ENCODE measurements at regions not wholly inside any gene's neighbourhood (a gene's known extent, or its start where the extent isn't known, plus 50 kb on each side); places are given as distances from the start of the nearest gene placed in this dataset.

- no peak for DNase-seq
Measured at GRCh38 chr2:59899692-59900091, 653.8 kb downstream of the BCL11A start.

- no peak for DNase-seq
Measured at GRCh38 chr2:59896499-59897245, 656.8 kb downstream of the BCL11A start.

DNA sequence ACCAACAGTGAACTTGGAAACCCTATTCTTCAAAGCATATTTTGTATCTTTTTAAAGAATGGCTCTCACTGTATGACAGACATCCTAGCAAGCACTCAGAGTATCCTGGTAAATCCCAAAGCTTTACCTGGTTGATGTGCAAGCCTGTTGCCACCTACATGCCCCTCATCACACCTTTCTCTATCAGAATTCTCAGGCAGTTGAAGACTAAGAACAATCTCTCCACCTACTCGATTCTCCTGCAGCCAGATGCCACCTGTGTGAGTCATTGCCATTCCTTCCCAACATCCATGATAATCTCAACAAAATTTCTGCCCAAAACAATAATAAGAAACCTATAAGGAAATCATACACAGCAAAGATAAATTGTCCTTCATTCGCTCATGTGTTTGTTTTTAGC is 659.8 kb downstream of the BCL11A start:
- no peak for DNase-seq

GRCh38 chr2:59892398-59892797 is 661.1 kb downstream of the BCL11A start:
- DNase-seq: no peak

- DNase-seq: no peak
Measured at GRCh38 chr2:59889305-59889704, 664.1 kb downstream of the BCL11A start.

DNA sequence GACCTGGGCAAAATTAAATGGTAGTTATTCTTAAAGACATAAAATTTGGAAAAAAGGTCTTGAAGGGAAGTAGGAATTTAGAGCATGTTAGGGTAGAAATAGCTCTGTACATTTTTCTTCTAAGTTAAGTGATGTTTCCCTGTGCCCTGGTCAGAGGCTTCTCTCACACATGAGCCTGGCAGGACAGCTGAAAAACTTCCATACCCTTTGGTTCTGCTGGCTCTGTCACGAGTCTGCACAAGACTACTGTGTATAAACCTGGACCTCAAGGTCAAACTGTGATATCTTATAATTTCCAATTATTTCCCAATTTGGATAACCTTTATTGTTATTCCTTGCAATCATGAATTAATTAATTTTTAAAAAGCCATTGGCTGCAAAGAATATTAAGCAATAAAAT is 664.7 kb downstream of the BCL11A start:
- DNase-seq: no peak

- DNase-seq: no peak
Measured at GRCh38 chr2:59888015-59888414, 665.4 kb downstream of the BCL11A start.

DNA sequence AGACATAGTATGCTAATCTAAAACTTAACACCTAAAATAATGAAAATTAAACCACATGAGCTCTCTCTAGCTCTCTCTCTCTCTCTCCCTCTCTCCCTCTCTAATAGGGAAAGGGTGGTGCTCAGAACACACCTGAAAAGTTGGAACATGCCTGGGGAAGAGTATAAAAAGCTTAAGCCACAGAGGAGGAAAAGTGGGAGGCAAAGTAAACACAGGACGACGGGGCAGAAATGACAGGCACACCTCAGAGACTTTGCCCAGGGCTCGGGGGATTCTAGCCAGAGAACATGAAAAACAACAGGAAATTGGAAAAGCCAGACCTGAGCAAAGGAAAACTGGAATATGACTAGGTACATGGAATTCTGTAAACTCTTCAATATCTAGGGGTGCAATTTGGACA is 666.1 kb downstream of the BCL11A start:
- no peak for DNase-seq

DNA sequence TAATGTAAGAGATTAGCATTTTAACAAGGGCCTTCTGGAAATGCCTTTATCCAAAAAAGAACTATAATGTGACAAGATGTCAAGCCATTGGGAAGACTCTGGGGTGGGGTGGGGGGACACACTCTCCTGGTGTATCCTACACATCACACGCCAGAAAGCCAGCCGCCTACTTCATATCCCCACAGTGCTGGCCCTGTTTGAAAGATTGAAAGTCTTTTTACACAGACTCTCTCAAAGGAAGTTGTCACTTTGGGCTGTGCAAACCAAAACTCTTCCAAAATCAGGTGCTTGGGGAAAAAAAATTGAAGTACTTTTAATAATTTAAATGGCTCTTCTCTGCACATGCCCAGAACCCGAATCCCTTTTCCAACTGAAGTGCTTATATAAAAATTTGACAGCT is 666.7 kb downstream of the BCL11A start:
- no peak for DNase-seq

GRCh38 chr2:59885541-59885940 is 667.9 kb downstream of the BCL11A start:
- DNase-seq: peak; percentile 24

DNA sequence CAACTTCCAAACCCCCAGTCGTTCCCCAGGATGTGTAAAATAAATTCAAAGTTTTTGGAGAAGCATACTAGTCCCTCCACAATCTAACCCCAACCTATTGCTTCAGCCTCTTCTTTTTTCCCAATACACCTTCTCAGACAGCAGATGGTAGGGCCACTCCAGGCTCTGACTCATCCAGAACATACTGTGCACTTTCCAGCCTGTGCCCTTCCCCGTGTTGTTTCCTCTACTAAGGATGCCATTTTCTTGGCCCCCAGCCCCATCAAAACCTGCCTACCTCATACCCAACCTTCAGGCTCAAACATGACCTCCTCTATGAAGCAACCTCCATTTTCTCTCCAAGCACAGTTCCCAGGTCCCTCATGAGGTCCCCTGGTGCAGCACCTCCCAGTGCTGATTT is 669.3 kb downstream of the BCL11A start:
- no peak for DNase-seq

GRCh38 chr2:59882822-59883221 is 670.6 kb downstream of the BCL11A start:
- DNase-seq: no peak

DNA sequence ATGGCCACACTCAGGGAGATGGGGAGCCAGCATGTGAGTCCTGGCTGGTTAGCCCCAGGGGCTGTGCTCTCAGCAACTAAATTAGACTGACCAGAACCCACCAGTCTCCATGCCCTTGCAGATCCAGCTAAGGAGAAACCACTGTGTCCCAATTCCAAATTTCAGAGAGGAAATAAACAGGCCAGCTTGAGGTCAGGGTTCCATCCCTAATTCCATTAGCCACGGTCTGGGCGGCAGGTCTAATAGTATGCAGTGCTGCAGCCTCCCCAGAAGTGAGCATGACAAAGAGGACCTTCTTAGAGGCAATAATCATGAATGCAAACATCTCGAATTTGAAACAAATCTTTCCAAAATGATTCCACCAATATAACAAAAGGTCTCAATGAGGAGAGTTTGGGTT is 671.2 kb downstream of the BCL11A start:
- no peak for DNase-seq

- no peak for DNase-seq
Measured at GRCh38 chr2:59881218-59881617, 672.2 kb downstream of the BCL11A start.

GRCh38 chr2:59879700-59880131 is 673.7 kb downstream of the BCL11A start:
- no peak for DNase-seq

- no peak for DNase-seq
Measured at GRCh38 chr2:59875836-59876235, 677.6 kb downstream of the BCL11A start.

DNA sequence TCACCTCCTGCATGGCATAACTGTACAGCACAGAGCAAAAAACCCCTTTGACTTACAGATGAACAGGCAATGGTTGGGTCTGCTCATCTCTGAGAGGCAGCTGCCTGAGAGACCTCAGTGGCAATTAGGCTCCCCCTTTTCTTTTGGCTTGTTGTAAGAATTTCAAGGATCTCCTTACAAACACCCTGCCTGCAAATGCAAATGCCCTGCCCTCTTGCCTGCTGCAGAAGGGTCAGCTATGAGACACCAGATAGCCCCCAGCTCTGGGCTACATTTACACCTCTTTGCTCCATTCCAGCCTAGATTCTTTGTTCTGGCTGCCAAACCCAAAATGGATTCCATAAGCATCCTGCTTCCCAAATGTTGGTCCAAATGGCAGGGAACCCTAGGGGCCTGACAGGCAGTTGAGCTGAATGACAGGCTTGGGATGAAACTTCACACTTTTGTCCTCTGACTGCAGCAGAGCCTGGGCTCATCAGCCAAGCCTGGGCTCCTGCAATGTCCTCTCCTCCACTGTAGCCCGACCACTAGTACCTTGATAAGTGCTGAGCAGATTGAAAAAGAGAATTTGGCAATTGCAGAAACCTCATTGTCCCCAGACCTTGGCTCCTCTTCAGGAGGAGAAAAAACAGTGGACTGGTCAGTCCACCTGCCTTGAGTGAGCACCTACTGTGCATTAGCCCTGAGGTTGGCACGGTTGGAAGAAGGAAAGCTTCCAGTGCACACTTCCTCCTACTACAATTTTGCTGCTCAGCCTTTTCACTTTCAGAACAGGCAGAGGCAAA is 678.3 kb downstream of the BCL11A start:
- DNase-seq: no peak

DNA sequence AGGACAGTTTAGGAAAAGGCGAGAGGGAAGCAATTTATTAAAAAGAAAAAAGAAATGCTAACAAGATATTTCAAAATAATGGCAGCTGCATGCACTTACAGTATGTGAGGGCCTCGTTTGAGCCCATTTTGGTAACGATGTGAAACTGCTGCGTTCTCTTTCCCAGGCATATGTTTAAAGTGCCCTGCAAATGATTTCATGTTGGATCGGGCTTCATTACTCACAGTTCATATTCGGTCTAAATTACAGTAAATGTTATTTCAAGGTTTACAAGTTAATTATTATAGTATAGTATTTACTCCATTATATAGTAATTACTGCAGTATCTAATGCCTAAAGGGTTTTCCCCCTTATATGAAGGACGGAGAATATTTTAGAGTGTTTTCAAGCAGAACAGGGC is 679.1 kb downstream of the BCL11A start:
- DNase-seq: no peak

GRCh38 chr2:59871830-59872229 is 681.6 kb downstream of the BCL11A start:
- DNase-seq: no peak

- peak; percentile 50 for DNase-seq
Measured at GRCh38 chr2:59868981-59869380, 684.5 kb downstream of the BCL11A start.

- no peak for DNase-seq
Measured at GRCh38 chr2:59866436-59866835, 687.0 kb downstream of the BCL11A start.

DNA sequence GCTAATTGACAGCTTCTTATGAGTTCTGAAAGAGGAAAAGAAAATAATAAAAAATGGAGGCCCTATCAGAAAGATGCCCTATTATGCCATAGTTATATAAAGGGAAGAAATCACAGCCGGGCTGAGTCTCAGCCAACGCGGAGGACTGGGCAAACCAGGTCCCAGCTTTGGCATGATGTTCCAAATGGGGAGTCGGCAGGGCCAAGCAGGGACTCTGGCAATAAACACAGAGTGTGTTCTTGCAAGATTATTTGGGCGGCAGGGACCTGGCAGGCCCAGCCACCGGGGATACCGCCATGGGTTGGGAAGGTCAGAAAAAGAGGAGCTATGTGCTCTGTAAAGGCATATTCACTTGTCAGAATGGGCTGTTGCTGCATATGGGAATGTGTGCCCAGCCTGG is 694.9 kb downstream of the BCL11A start:
- no peak for DNase-seq

DNA sequence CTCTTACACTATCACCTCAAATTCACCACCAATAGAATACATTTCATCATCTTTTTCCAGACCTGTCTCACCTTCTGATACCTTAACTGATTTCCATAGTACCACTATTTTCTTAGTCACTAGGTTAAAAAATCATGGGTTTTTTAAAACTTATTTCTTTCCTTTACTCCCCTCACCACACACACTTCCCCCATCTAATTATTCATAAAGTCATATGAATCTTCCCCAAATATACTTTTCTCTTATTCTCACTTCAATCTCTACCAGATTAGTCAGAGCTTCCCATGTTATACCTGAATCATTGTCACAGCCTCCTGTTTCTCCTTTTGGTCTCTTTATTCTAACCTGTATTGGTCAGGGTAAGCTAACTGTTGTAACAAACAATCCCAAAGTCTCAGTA is 696.3 kb downstream of the BCL11A start:
- no peak for DNase-seq

- DNase-seq: no peak
Measured at GRCh38 chr2:59856391-59856790, 697.1 kb downstream of the BCL11A start.

GRCh38 chr2:59853032-59853431 is 700.4 kb downstream of the BCL11A start:
- DNase-seq: no peak
